ENCODE measurements at regions not wholly inside any gene's neighbourhood (a gene's known extent, or its start where the extent isn't known, plus 50 kb on each side); places are given as distances from the start of the nearest gene placed in this dataset.

DNA sequence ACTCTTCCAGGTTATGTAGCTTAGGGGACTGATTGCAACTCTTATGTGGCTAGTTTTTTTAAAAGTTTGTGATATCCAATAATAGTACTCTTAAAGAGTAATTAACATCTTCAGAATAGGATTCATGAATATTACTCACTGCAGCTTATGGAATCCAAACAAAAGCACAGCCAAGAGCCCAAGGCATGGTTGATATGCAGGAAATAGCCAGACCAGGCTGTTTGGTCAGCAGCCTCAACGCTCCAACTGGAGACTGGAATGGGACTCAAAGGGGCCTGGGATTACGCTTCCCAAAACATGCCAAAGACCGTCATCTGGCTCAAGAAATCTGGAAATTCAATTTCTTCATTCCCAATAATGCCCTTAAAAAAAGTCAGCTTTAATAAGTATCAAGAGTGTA lies 268.6 kb downstream of the SEC61B start (continued):
- TF ChIP-seq CHD7 (IDR thresholded peaks at IDR 0.05; ENCODE audit: insufficient replicate concordance, low read length) (no peak), GTF2F1 (IDR thresholded peaks at IDR 0.05; ENCODE audit: borderline replicate concordance, low read depth, low read length) (no peak), HDAC6 (IDR thresholded peaks at IDR 0.05; ENCODE audit: low read depth, low read length) (no peak), MAX (IDR thresholded peaks at IDR 0.05) (no peak), CHD2 (IDR thresholded peaks at IDR 0.05; ENCODE audit: low read length) (no peak), TEAD4 (IDR thresholded peaks at IDR 0.05; ENCODE audit: low read depth, low read length) (no peak), TAF1 (IDR thresholded peaks at IDR 0.05; ENCODE audit: low read depth, low read length) (no peak), BCL11A (IDR thresholded peaks at IDR 0.05; ENCODE audit: low read depth in 2 of 2, low read length in 2 of 2) (no peak), YY1 (IDR thresholded peaks at IDR 0.05; ENCODE audit: low read depth, low read length) (no peak), ZNF274 (IDR thresholded peaks at IDR 0.05; ENCODE audit: borderline replicate concordance, extremely low read depth, low read length) (no peak)
- TF ChIP-seq, protein P1, sequence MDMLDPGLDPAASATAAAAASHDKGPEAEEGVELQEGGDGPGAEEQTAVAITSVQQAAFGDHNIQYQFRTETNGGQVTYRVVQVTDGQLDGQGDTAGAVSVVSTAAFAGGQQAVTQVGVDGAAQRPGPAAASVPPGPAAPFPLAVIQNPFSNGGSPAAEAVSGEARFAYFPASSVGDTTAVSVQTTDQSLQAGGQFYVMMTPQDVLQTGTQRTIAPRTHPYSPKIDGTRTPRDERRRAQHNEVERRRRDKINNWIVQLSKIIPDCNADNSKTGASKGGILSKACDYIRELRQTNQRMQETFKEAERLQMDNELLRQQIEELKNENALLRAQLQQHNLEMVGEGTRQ (IDR thresholded peaks at IDR 0.05; ENCODE audit: low read length), result no peak
